CD14-positive monocyte (primary cell): ENCODE measurements at regions not wholly inside any gene's neighbourhood (a gene's known extent, or its start where the extent isn't known, plus 50 kb on each side); places are given as distances from the start of the nearest gene placed in this dataset.

Experiments
- DNase-seq, 3 donors: peaks; one replicate each; pipeline ENCODE4 v3.0.0-alpha.2; 2011 to 2022
- H2AFZ ChIP-seq: 2 replicates; pipeline ENCODE4 v1.6.0; 2012; ENCODE audit warnings: mild to moderate bottlenecking, low read depth, low read length, inconsistent platforms; ENCODE audit not compliant: insufficient read depth, poor library complexity, severe bottlenecking
- H3K27ac ChIP-seq, 2 donors: 1 replicate in 1 of 2; 2 replicates in 1 of 2; pipeline ENCODE4 v1.5.1; 2012 to 2013; ENCODE audit warnings: low read length in 2 of 2, control low read depth in 1 of 2, inconsistent platforms in 1 of 2, low read depth in 1 of 2, mild to moderate bottlenecking in 1 of 2
- H3K27me3 ChIP-seq, 2 donors: one replicate each; pipeline versions ENCODE4 v1.6.0 to v1.6.1; 2011 to 2013; ENCODE audit warnings: low read length in 2 of 2; ENCODE audit not compliant: control insufficient read depth in 2 of 2, insufficient read depth in 2 of 2
- H3K36me3 ChIP-seq, 2 donors: replicated peaks in 1 of 2; 1 replicate in 1 of 2; 2 replicates in 1 of 2; pipeline versions ENCODE4 v1.5.1 to v1.6.1; 2012 to 2013; ENCODE audit warnings: low read length in 2 of 2, control low read depth in 1 of 2, inconsistent platforms in 1 of 2, mild to moderate bottlenecking in 1 of 2; ENCODE audit not compliant: insufficient read depth in 2 of 2, control insufficient read depth in 1 of 2
- H3K4me1 ChIP-seq, 2 donors: 1 replicate in 1 of 2; 2 replicates in 1 of 2; pipeline versions ENCODE4 v1.5.1 to v1.6.1; 2012 to 2013; ENCODE audit warnings: low read length in 2 of 2, control low read depth in 1 of 2, inconsistent platforms in 1 of 2, mild to moderate bottlenecking in 1 of 2, moderate library complexity in 1 of 2; ENCODE audit not compliant: insufficient read depth in 2 of 2, control insufficient read depth in 1 of 2
- H3K4me2 ChIP-seq: replicated peaks from 2 replicates; pipeline ENCODE3; 2012; ENCODE audit warnings: low read length, moderate library complexity, mild to moderate bottlenecking; ENCODE audit not compliant: poor library complexity, severe bottlenecking; ENCODE audit errors: extremely low read depth
- H3K4me3 ChIP-seq, 3 experiments: fragments of 200-600 bp in 1 of 3; sonication (generic) in 1 of 3; replicated peaks in 1 of 3; 1 replicate in 2 of 3; 2 replicates in 1 of 3; pipeline ENCODE4 v1.5.1; 2011 to 2013; ENCODE audit warnings: low read length in 3 of 3, mild to moderate bottlenecking in 3 of 3, control low read depth in 2 of 3, low read depth in 2 of 3, inconsistent platforms in 1 of 3, moderate library complexity in 1 of 3
- H3K79me2 ChIP-seq: 2 replicates; pipeline ENCODE4 v1.6.0; 2012; ENCODE audit warnings: mild to moderate bottlenecking, control low read depth, inconsistent platforms, low read length, moderate library complexity; ENCODE audit not compliant: insufficient read depth
- H3K9ac ChIP-seq: 2 replicates; pipeline ENCODE4 v1.6.0; 2017; ENCODE audit warnings: low read length, mild to moderate bottlenecking; ENCODE audit not compliant: insufficient read depth, poor library complexity, severe bottlenecking
- H3K9me3 ChIP-seq, 2 donors: replicated peaks in 1 of 2; 1 replicate in 1 of 2; 2 replicates in 1 of 2; pipeline versions ENCODE4 v1.5.1 to v1.6.1; 2012 to 2013; ENCODE audit warnings: low read length in 2 of 2, control low read depth in 1 of 2; ENCODE audit not compliant: control insufficient read depth in 1 of 2, insufficient read depth in 1 of 2
- H4K20me1 ChIP-seq: 2 replicates; pipeline ENCODE4 v1.6.0; 2012; ENCODE audit warnings: mild to moderate bottlenecking, low read length, control low read depth, moderate library complexity; ENCODE audit not compliant: insufficient read depth
- H3K27ac Mint-ChIP-seq, 7 donors: one replicate each; pipeline ENCODE4 v1.8.0; 2020; ENCODE audit warnings: mild to moderate bottlenecking in 7 of 7, mixed read lengths in 7 of 7, moderate library complexity in 6 of 7, inconsistent platforms in 2 of 7
- H3K27me3 Mint-ChIP-seq, 3 donors: one replicate each; pipeline ENCODE4 v1.8.0; 2021 to 2022; ENCODE audit warnings: low read depth in 3 of 3, mild to moderate bottlenecking in 3 of 3, mixed read lengths in 3 of 3, moderate library complexity in 3 of 3, inconsistent platforms in 1 of 3
- H3K36me3 Mint-ChIP-seq, 2 donors: one replicate each; pipeline ENCODE4 v1.8.0; 2020; ENCODE audit warnings: mixed read lengths in 2 of 2, inconsistent platforms in 1 of 2, mild to moderate bottlenecking in 1 of 2
- H3K4me1 Mint-ChIP-seq: one replicate; pipeline ENCODE4 v1.8.0; 2020; ENCODE audit warnings: mild to moderate bottlenecking, mixed read lengths
- H3K4me3 Mint-ChIP-seq, 2 donors: one replicate each; pipeline ENCODE4 v1.8.0; 2020; ENCODE audit warnings: mild to moderate bottlenecking in 2 of 2, mixed read lengths in 2 of 2, moderate library complexity in 1 of 2
- H3K9me3 Mint-ChIP-seq, 7 donors: one replicate each; pipeline ENCODE4 v1.8.0; 2020 to 2022; ENCODE audit warnings: mixed read lengths in 7 of 7, mild to moderate bottlenecking in 6 of 7, moderate library complexity in 6 of 7, inconsistent platforms in 2 of 7
- CTCF ChIP-seq: fragments of 200-600 bp; IDR thresholded peaks from one replicate; pipeline ENCODE4 v1.8.0; 2022; ENCODE audit warnings: antibody characterized with exemption, mild to moderate bottlenecking
- WGBS: methylation state at CpG from one replicate; pipeline ENCODE4 v1.1.5; 2013; ENCODE audit warnings: missing lambda C conversion rate; ENCODE audit not compliant: insufficient coverage; 5-methylcytosine and 5-hydroxymethylcytosine counted together
- intact Hi-C, 2 donors: fragments of 100-400 bp; cut with micrococcal nuclease; formaldehyde crosslinking; loops; one replicate each; pipeline versions ENCODE4 v1.15.0 to v1.15.1; 2023

DNA sequence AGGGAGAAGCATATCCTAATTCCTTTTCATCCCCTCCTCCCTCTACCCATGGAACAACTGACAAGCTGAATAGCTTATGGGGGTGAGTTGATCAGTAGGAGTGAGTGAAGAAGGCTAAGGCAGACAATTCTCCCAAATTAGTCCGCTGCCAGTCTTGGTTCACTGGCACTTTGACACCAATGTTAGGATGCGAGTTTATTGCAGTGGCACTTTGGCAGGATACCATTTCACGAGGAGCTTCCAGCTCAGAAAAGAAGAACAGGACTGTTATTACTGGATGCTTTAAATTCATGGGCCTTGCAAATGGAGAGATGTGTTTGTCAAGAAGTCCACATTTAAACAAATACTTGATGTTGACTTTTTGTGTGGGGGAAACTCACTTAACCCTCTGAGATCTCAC, 427.6 kb downstream of the NR2F1-AS1 start:
- H3K27ac ChIP-seq, result no peak overlapping the region
- H4K20me1 ChIP-seq, result no peaks in the 10 kb centered on the region
- no peak for TF ChIP-seq CTCF
- H2AFZ ChIP-seq, result no peak overlapping the region
- Mint-ChIP-seq H3K27ac (no peak overlapping the region), H3K4me3 (no peak overlapping the region), H3K9me3 (peaks cover 0 to 3% (median 2%) of the 10 kb centered on the region in 7 donors), H3K4me1 (no peaks in the 10 kb centered on the region), H3K27me3 (no peaks in the 10 kb centered on the region), H3K36me3 (no peaks in the 10 kb centered on the region)
- H3K79me2 ChIP-seq, result no peaks in the 10 kb centered on the region
- H3K27me3 ChIP-seq, result no peaks in the 10 kb centered on the region
- no peak overlapping the region for H3K4me3 ChIP-seq
- H3K36me3 ChIP-seq, result no peaks in the 10 kb centered on the region
- no peaks in the 10 kb centered on the region for H3K4me1 ChIP-seq
- no peak for DNase-seq
- no CpG with 5 or more reads among the region's 3 CpGs for WGBS
- H3K4me2 ChIP-seq, result no peak overlapping the region
- peaks cover 0 to 3% of the 10 kb centered on the region in 2 donors for H3K9me3 ChIP-seq
- intact Hi-C loops, result no loop called here
- H3K9ac ChIP-seq, result no peak overlapping the region

- Histone ChIP-seq H3K4me3 (no peak overlapping the region), H3K27me3 (no peaks in the 10 kb centered on the region), H2AFZ (no peak overlapping the region), H3K9me3 (peaks cover 0 to 3% of the 10 kb centered on the region in 2 donors), H4K20me1 (no peaks in the 10 kb centered on the region), H3K9ac (no peak overlapping the region), H3K4me1 (no peaks in the 10 kb centered on the region), H3K79me2 (no peaks in the 10 kb centered on the region), H3K27ac (no peak overlapping the region), H3K4me2 (no peak overlapping the region), H3K36me3 (no peaks in the 10 kb centered on the region)
- intact Hi-C loops, result no loop called here
- TF ChIP-seq CTCF, result no peak
- no peaks in the 10 kb centered on the region for H3K36me3 Mint-ChIP-seq
- no peak overlapping the region for H3K27ac Mint-ChIP-seq
- H3K4me3 Mint-ChIP-seq, result no peak overlapping the region
- H3K9me3 Mint-ChIP-seq, result peaks cover 0 to 3% (median 0%) of the 10 kb centered on the region in 7 donors
- DNase-seq, result no peak
- no peaks in the 10 kb centered on the region for H3K27me3 Mint-ChIP-seq
- WGBS, result 88% methylated on average over 3 of the region's 5 CpGs
- no peaks in the 10 kb centered on the region for H3K4me1 Mint-ChIP-seq
Measured at GRCh38 chr5:93151896-93152295, 429.1 kb downstream of the NR2F1-AS1 start.
